ENCODE measurements at regions not wholly inside any gene's neighbourhood (a gene's known extent, or its start where the extent isn't known, plus 50 kb on each side); places are given as distances from the start of the nearest gene placed in this dataset.
"Not testable (repeated sequence)": the region's sequence is repeated elsewhere in the genome, so short reads cannot be mapped to it uniquely, and the experiment has no call there.

- TF ChIP-seq EZH2 (IDR thresholded peaks at IDR 0.05; ENCODE audit: insufficient read depth, poor library complexity, severe bottlenecking); EZH2phosphoT487 (IDR thresholded peaks at IDR 0.05; ENCODE audit: insufficient read depth, low read depth): not testable (repeated sequence)
These were observed 61.5 kb upstream of the GOLGA8O start for GRCh38 chr15:32516954-32517353.

Measured in GM23248 (cell line).